CD14-positive monocyte (primary cell): ENCODE measurements at regions not wholly inside any gene's neighbourhood (a gene's known extent, or its start where the extent isn't known, plus 50 kb on each side); places are given as distances from the start of the nearest gene placed in this dataset.

ENCODE experiments used
- DNase-seq, 3 donors: peaks; one replicate each; pipeline ENCODE4 v3.0.0-alpha.2; 2011 to 2022
- H2AFZ ChIP-seq: 2 replicates; pipeline ENCODE4 v1.6.0; 2012; ENCODE audit warnings: mild to moderate bottlenecking, low read depth, low read length, inconsistent platforms; ENCODE audit not compliant: insufficient read depth, poor library complexity, severe bottlenecking
- H3K27ac ChIP-seq, 2 donors: 1 replicate in 1 of 2; 2 replicates in 1 of 2; pipeline ENCODE4 v1.5.1; 2012 to 2013; ENCODE audit warnings: low read length in 2 of 2, control low read depth in 1 of 2, inconsistent platforms in 1 of 2, low read depth in 1 of 2, mild to moderate bottlenecking in 1 of 2
- H3K27me3 ChIP-seq, 2 donors: one replicate each; pipeline versions ENCODE4 v1.6.0 to v1.6.1; 2011 to 2013; ENCODE audit warnings: low read length in 2 of 2; ENCODE audit not compliant: control insufficient read depth in 2 of 2, insufficient read depth in 2 of 2
- H3K36me3 ChIP-seq, 2 donors: replicated peaks in 1 of 2; 1 replicate in 1 of 2; 2 replicates in 1 of 2; pipeline versions ENCODE4 v1.5.1 to v1.6.1; 2012 to 2013; ENCODE audit warnings: low read length in 2 of 2, control low read depth in 1 of 2, inconsistent platforms in 1 of 2, mild to moderate bottlenecking in 1 of 2; ENCODE audit not compliant: insufficient read depth in 2 of 2, control insufficient read depth in 1 of 2
- H3K4me1 ChIP-seq, 2 donors: 1 replicate in 1 of 2; 2 replicates in 1 of 2; pipeline versions ENCODE4 v1.5.1 to v1.6.1; 2012 to 2013; ENCODE audit warnings: low read length in 2 of 2, control low read depth in 1 of 2, inconsistent platforms in 1 of 2, mild to moderate bottlenecking in 1 of 2, moderate library complexity in 1 of 2; ENCODE audit not compliant: insufficient read depth in 2 of 2, control insufficient read depth in 1 of 2
- H3K4me2 ChIP-seq: replicated peaks from 2 replicates; pipeline ENCODE3; 2012; ENCODE audit warnings: low read length, moderate library complexity, mild to moderate bottlenecking; ENCODE audit not compliant: poor library complexity, severe bottlenecking; ENCODE audit errors: extremely low read depth
- H3K4me3 ChIP-seq, 3 experiments: fragments of 200-600 bp in 1 of 3; sonication (generic) in 1 of 3; replicated peaks in 1 of 3; 1 replicate in 2 of 3; 2 replicates in 1 of 3; pipeline ENCODE4 v1.5.1; 2011 to 2013; ENCODE audit warnings: low read length in 3 of 3, mild to moderate bottlenecking in 3 of 3, control low read depth in 2 of 3, low read depth in 2 of 3, inconsistent platforms in 1 of 3, moderate library complexity in 1 of 3
- H3K79me2 ChIP-seq: 2 replicates; pipeline ENCODE4 v1.6.0; 2012; ENCODE audit warnings: mild to moderate bottlenecking, control low read depth, inconsistent platforms, low read length, moderate library complexity; ENCODE audit not compliant: insufficient read depth
- H3K9ac ChIP-seq: 2 replicates; pipeline ENCODE4 v1.6.0; 2017; ENCODE audit warnings: low read length, mild to moderate bottlenecking; ENCODE audit not compliant: insufficient read depth, poor library complexity, severe bottlenecking
- H3K9me3 ChIP-seq, 2 donors: replicated peaks in 1 of 2; 1 replicate in 1 of 2; 2 replicates in 1 of 2; pipeline versions ENCODE4 v1.5.1 to v1.6.1; 2012 to 2013; ENCODE audit warnings: low read length in 2 of 2, control low read depth in 1 of 2; ENCODE audit not compliant: control insufficient read depth in 1 of 2, insufficient read depth in 1 of 2
- H4K20me1 ChIP-seq: 2 replicates; pipeline ENCODE4 v1.6.0; 2012; ENCODE audit warnings: mild to moderate bottlenecking, low read length, control low read depth, moderate library complexity; ENCODE audit not compliant: insufficient read depth
- H3K27ac Mint-ChIP-seq, 7 donors: one replicate each; pipeline ENCODE4 v1.8.0; 2020; ENCODE audit warnings: mild to moderate bottlenecking in 7 of 7, mixed read lengths in 7 of 7, moderate library complexity in 6 of 7, inconsistent platforms in 2 of 7
- H3K27me3 Mint-ChIP-seq, 3 donors: one replicate each; pipeline ENCODE4 v1.8.0; 2021 to 2022; ENCODE audit warnings: low read depth in 3 of 3, mild to moderate bottlenecking in 3 of 3, mixed read lengths in 3 of 3, moderate library complexity in 3 of 3, inconsistent platforms in 1 of 3
- H3K36me3 Mint-ChIP-seq, 2 donors: one replicate each; pipeline ENCODE4 v1.8.0; 2020; ENCODE audit warnings: mixed read lengths in 2 of 2, inconsistent platforms in 1 of 2, mild to moderate bottlenecking in 1 of 2
- H3K4me1 Mint-ChIP-seq: one replicate; pipeline ENCODE4 v1.8.0; 2020; ENCODE audit warnings: mild to moderate bottlenecking, mixed read lengths
- H3K4me3 Mint-ChIP-seq, 2 donors: one replicate each; pipeline ENCODE4 v1.8.0; 2020; ENCODE audit warnings: mild to moderate bottlenecking in 2 of 2, mixed read lengths in 2 of 2, moderate library complexity in 1 of 2
- H3K9me3 Mint-ChIP-seq, 7 donors: one replicate each; pipeline ENCODE4 v1.8.0; 2020 to 2022; ENCODE audit warnings: mixed read lengths in 7 of 7, mild to moderate bottlenecking in 6 of 7, moderate library complexity in 6 of 7, inconsistent platforms in 2 of 7
- CTCF ChIP-seq: fragments of 200-600 bp; IDR thresholded peaks from one replicate; pipeline ENCODE4 v1.8.0; 2022; ENCODE audit warnings: antibody characterized with exemption, mild to moderate bottlenecking
- WGBS: methylation state at CpG from one replicate; pipeline ENCODE4 v1.1.5; 2013; ENCODE audit warnings: missing lambda C conversion rate; ENCODE audit not compliant: insufficient coverage; 5-methylcytosine and 5-hydroxymethylcytosine counted together
- intact Hi-C, 2 donors: fragments of 100-400 bp; cut with micrococcal nuclease; formaldehyde crosslinking; loops; one replicate each; pipeline versions ENCODE4 v1.15.0 to v1.15.1; 2023

GRCh38 chr2:235330775-235331451 is 162.9 kb upstream of the AGAP1 start:
- H3K27ac ChIP-seq: no peak overlapping the region
- no peak overlapping the region for H3K4me3 Mint-ChIP-seq
- H2AFZ ChIP-seq: no peak overlapping the region
- no peak for TF ChIP-seq CTCF
- no peak overlapping the region for H3K9ac ChIP-seq
- H3K27me3 ChIP-seq: no peaks in the 10 kb centered on the region
- H3K79me2 ChIP-seq: no peaks in the 10 kb centered on the region
- no peaks in the 10 kb centered on the region for H3K4me1 Mint-ChIP-seq
- H4K20me1 ChIP-seq: no peaks in the 10 kb centered on the region
- DNase-seq: no peak
- no peak overlapping the region for H3K4me3 ChIP-seq
- no peaks in the 10 kb centered on the region for H3K4me1 ChIP-seq
- H3K27ac Mint-ChIP-seq: no peak overlapping the region
- no peaks in the 10 kb centered on the region for H3K9me3 ChIP-seq
- H3K4me2 ChIP-seq: no peak overlapping the region
- no peaks in the 10 kb centered on the region for H3K36me3 ChIP-seq
- H3K9me3 Mint-ChIP-seq: peaks cover 0 to 7% (median 0%) of the 10 kb centered on the region in 7 donors
- intact Hi-C loops: no loop called here
- H3K27me3 Mint-ChIP-seq: peaks cover 0 to 5% (median 3%) of the 10 kb centered on the region in 3 donors
- WGBS: 93% methylated on average over 9 of the region's 11 CpGs
- H3K36me3 Mint-ChIP-seq: no peaks in the 10 kb centered on the region

GRCh38 chr2:235332240-235332890 is 161.5 kb upstream of the AGAP1 start:
- Histone ChIP-seq H3K9ac (no peak overlapping the region), H3K79me2 (no peaks in the 10 kb centered on the region), H3K4me2 (no peak overlapping the region), H3K4me1 (no peaks in the 10 kb centered on the region), H3K36me3 (no peaks in the 10 kb centered on the region), H3K27ac (no peak overlapping the region), H3K4me3 (no peak overlapping the region), H4K20me1 (no peaks in the 10 kb centered on the region), H3K27me3 (no peaks in the 10 kb centered on the region), H3K9me3 (no peaks in the 10 kb centered on the region), H2AFZ (no peak overlapping the region)
- no peak overlapping the region for H3K27ac Mint-ChIP-seq
- H3K4me3 Mint-ChIP-seq: no peak overlapping the region
- no peak for DNase-seq
- intact Hi-C loops: no loop called here
- 95% methylated on average over 4 of the region's 5 CpGs for WGBS
- peaks cover 0 to 7% (median 2%) of the 10 kb centered on the region in 7 donors for H3K9me3 Mint-ChIP-seq
- no peak for TF ChIP-seq CTCF
- H3K27me3 Mint-ChIP-seq: peaks cover under 1 to 5% (median 1%) of the 10 kb centered on the region in 3 donors
- no peaks in the 10 kb centered on the region for H3K4me1 Mint-ChIP-seq
- H3K36me3 Mint-ChIP-seq: no peaks in the 10 kb centered on the region
